WTC11 (cell line): ENCODE measurements at regions not wholly inside any gene's neighbourhood (a gene's known extent, or its start where the extent isn't known, plus 50 kb on each side); places are given as distances from the start of the nearest gene placed in this dataset.
A peak's percentile ranks its signal among the peaks of the same experiment; 100 is the strongest.

Source experiments
- ATAC-seq: fragments of 200-7000 bp; cut with Tn5 transposase; 2 replicates; pipeline ENCODE4 v1.10.0; 2021; ENCODE audit warnings: mild to moderate bottlenecking, moderate library complexity
- CTCF ChIA-PET: fragments of 300-600 bp; sonication (Branson Sonifier 250); formaldehyde crosslinking; loops from one replicate; lab custom pipeline; 2021; ENCODE audit warnings: antibody characterized with exemption; lab: Charles Lee
- POLR2A ChIA-PET: fragments of 350-600 bp; sonication (Branson Sonifier 250); formaldehyde crosslinking; loops from one replicate; lab custom pipeline; 2021; ENCODE audit warnings: antibody characterized with exemption; lab: Charles Lee
- DNase-seq: peaks from one replicate; pipeline ENCODE4 v3.0.0; 2021; ENCODE audit warnings: low spot score
- H3K27ac Mint-ChIP-seq: 2 replicates; pipeline ENCODE4 v1.8.0; 2021; ENCODE audit warnings: mixed read lengths
- H3K27me3 Mint-ChIP-seq: 2 replicates; pipeline ENCODE4 v1.8.0; 2021; ENCODE audit warnings: low read depth, mild to moderate bottlenecking, moderate library complexity, mixed read lengths
- H3K36me3 Mint-ChIP-seq: 2 replicates; pipeline ENCODE4 v1.8.0; 2021; ENCODE audit warnings: mixed read lengths
- H3K4me1 Mint-ChIP-seq: 2 replicates; pipeline ENCODE4 v1.8.0; 2022; ENCODE audit warnings: mixed read lengths
- H3K4me3 Mint-ChIP-seq: 2 replicates; pipeline ENCODE4 v1.8.0; 2021; ENCODE audit warnings: mild to moderate bottlenecking, moderate library complexity, mixed read lengths
- H3K9me3 Mint-ChIP-seq: 2 replicates; pipeline ENCODE4 v1.8.0; 2021; ENCODE audit warnings: mixed read lengths
- CREB1 ChIP-seq: sonication (generic); formaldehyde crosslinking; IDR thresholded peaks from 2 replicates; pipeline ENCODE4 v1.8.0; 2023; ENCODE audit warnings: mild to moderate bottlenecking, missing genetic modification reagents
- EMX1 ChIP-seq: fragments of 250-450 bp; sonication (Bioruptor Pico); IDR thresholded peaks from 2 replicates; pipeline ENCODE4 v1.8.0; 2021; ENCODE audit warnings: mild to moderate bottlenecking
- ESRRA ChIP-seq: sonication (generic); formaldehyde crosslinking; IDR thresholded peaks from 2 replicates; pipeline ENCODE4 v1.8.1; 2022; ENCODE audit warnings: mild to moderate bottlenecking, missing genetic modification reagents, borderline replicate concordance
- IRF2 ChIP-seq: sonication (generic); formaldehyde crosslinking; IDR thresholded peaks from 2 replicates; pipeline ENCODE4 v1.8.0; 2022; ENCODE audit warnings: low read depth, missing genetic modification reagents, borderline replicate concordance
- JAZF1 ChIP-seq: fragments of 250-450 bp; sonication (Bioruptor Pico); IDR thresholded peaks from 2 replicates; pipeline ENCODE4 v1.9.0; 2021; ENCODE audit warnings: moderate library complexity, mild to moderate bottlenecking, inconsistent platforms
- NFATC4 ChIP-seq: fragments of 250-450 bp; sonication (Bioruptor Pico); IDR thresholded peaks from 2 replicates; pipeline ENCODE4 v1.9.0; 2021; ENCODE audit warnings: mild to moderate bottlenecking
- NFE2L1 ChIP-seq: sonication (generic); formaldehyde crosslinking; IDR thresholded peaks from 2 replicates; pipeline ENCODE4 v1.8.1; 2023; ENCODE audit warnings: missing genetic modification reagents
- NFYB ChIP-seq: sonication (generic); formaldehyde crosslinking; conservative IDR thresholded peaks from 2 replicates; pipeline ENCODE4 v1.8.0; 2022; ENCODE audit warnings: low read depth, missing genetic modification reagents
- NR2C2 ChIP-seq: sonication (generic); formaldehyde crosslinking; IDR thresholded peaks from 2 replicates; pipeline ENCODE4 v1.8.0; 2022; ENCODE audit warnings: mild to moderate bottlenecking, missing genetic modification reagents
- ZBTB21 ChIP-seq: sonication (generic); formaldehyde crosslinking; IDR thresholded peaks from 2 replicates; pipeline ENCODE4 v1.8.1; 2023; ENCODE audit warnings: mild to moderate bottlenecking, missing genetic modification reagents, borderline replicate concordance
- ZNF317 ChIP-seq: sonication (generic); formaldehyde crosslinking; IDR thresholded peaks from 2 replicates; pipeline ENCODE4 v1.8.1; 2023; ENCODE audit warnings: low read depth, mild to moderate bottlenecking, moderate library complexity, missing genetic modification reagents, borderline replicate concordance
- TF ChIP-seq, protein P1 (sequence below): sonication (generic); formaldehyde crosslinking; IDR thresholded peaks from 2 replicates; pipeline ENCODE4 v1.8.1; 2023; ENCODE audit warnings: mild to moderate bottlenecking, moderate library complexity, missing genetic modification reagents
- TF ChIP-seq, protein P2 (sequence below): fragments of 250-450 bp; sonication (Bioruptor Pico); IDR thresholded peaks from 2 replicates; pipeline ENCODE4 v1.9.0; 2021; ENCODE audit warnings: moderate library complexity, mild to moderate bottlenecking, inconsistent platforms, borderline replicate concordance
- TF ChIP-seq, protein P3 (sequence below): sonication (generic); formaldehyde crosslinking; IDR thresholded peaks from 2 replicates; pipeline ENCODE4 v1.8.0; 2022; ENCODE audit warnings: mild to moderate bottlenecking, missing genetic modification reagents
- TF ChIP-seq, protein P4 (sequence below): fragments of 250-450 bp; sonication (Bioruptor Pico); IDR thresholded peaks from 2 replicates; pipeline ENCODE4 v2.1.2; 2022; ENCODE audit warnings: mild to moderate bottlenecking, moderate library complexity
- TF ChIP-seq, protein P5 (sequence below): fragments of 200-600 bp; IDR thresholded peaks from 2 replicates; pipeline ENCODE4 v1.8.0; 2022; ENCODE audit warnings: antibody characterized with exemption
- TF ChIP-seq, protein P6 (sequence below): sonication (generic); formaldehyde crosslinking; IDR thresholded peaks from 2 replicates; pipeline ENCODE4 v1.8.1; 2022; ENCODE audit warnings: low read depth, missing genetic modification reagents, borderline replicate concordance

DNA sequence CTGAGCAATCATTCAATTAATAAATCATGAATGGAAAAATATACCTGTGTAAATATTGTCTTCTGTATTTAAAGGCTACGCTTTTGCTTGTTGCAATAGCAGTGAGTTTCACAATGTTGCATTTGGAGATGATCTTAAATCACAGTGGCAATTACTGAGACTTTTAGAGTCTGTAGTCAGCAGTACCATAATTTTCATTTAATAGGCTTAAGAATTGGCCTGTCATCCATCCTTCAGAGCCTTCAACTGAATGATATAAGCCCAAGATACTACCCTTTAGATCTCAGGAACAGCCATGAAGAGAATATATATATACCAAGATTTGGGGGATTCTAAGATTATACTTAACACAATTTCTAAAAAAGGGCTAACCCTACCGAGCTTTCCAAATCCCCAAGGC lies 458.1 kb downstream of the GBE1 start:
- Mint-ChIP-seq H3K4me1 (no peaks in the 10 kb centered on the region), H3K36me3 (no peaks in the 10 kb centered on the region), H3K9me3 (no peaks in the 10 kb centered on the region), H3K4me3 (no peak overlapping the region), H3K27me3 (no peaks in the 10 kb centered on the region), H3K27ac (no peak overlapping the region)
- ChIA-PET POLR2A (no interaction called here), CTCF (interaction anchor here (2.1 kb wide), 1 partner anchor 50 kb away, joined by 6 read pairs; no protein-coding TSS in a partner anchor)
- DNase-seq = no peak
- TF ChIP-seq, protein P1, sequence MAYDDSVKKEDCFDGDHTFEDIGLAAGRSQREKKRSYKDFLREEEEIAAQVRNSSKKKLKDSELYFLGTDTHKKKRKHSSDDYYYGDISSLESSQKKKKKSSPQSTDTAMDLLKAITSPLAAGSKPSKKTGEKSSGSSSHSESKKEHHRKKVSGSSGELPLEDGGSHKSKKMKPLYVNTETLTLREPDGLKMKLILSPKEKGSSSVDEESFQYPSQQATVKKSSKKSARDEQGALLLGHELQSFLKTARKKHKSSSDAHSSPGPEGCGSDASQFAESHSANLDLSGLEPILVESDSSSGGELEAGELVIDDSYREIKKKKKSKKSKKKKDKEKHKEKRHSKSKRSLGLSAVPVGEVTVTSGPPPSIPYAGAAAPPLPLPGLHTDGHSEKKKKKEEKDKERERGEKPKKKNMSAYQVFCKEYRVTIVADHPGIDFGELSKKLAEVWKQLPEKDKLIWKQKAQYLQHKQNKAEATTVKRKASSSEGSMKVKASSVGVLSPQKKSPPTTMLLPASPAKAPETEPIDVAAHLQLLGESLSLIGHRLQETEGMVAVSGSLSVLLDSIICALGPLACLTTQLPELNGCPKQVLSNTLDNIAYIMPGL (CRISPR knock-in tag) = no peak
- TF ChIP-seq, protein P2, sequence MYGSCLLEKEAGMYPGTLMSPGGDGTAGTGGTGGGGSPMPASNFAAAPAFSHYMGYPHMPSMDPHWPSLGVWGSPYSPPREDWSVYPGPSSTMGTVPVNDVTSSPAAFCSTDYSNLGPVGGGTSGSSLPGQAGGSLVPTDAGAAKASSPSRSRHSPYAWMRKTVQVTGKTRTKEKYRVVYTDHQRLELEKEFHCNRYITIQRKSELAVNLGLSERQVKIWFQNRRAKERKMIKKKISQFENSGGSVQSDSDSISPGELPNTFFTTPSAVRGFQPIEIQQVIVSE (CRISPR knock-in tag) = no peak
- TF ChIP-seq JAZF1 (no peak), ZNF317 (CRISPR knock-in tag) (no peak), CREB1 (CRISPR knock-in tag) (no peak), NFATC4 (no peak), IRF2 (no peak), EMX1 (CRISPR knock-in tag) (no peak), ESRRA (no peak), ZBTB21 (CRISPR knock-in tag) (no peak), NFYB (CRISPR knock-in tag) (no peak)
- TF ChIP-seq, protein P3, sequence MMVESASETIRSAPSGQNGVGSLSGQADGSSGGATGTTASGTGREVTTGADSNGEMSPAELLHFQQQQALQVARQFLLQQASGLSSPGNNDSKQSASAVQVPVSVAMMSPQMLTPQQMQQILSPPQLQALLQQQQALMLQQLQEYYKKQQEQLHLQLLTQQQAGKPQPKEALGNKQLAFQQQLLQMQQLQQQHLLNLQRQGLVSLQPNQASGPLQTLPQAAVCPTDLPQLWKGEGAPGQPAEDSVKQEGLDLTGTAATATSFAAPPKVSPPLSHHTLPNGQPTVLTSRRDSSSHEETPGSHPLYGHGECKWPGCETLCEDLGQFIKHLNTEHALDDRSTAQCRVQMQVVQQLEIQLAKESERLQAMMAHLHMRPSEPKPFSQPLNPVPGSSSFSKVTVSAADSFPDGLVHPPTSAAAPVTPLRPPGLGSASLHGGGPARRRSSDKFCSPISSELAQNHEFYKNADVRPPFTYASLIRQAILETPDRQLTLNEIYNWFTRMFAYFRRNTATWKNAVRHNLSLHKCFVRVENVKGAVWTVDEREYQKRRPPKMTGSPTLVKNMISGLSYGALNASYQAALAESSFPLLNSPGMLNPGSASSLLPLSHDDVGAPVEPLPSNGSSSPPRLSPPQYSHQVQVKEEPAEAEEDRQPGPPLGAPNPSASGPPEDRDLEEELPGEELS = no peak
- no peak for ATAC-seq

DNA sequence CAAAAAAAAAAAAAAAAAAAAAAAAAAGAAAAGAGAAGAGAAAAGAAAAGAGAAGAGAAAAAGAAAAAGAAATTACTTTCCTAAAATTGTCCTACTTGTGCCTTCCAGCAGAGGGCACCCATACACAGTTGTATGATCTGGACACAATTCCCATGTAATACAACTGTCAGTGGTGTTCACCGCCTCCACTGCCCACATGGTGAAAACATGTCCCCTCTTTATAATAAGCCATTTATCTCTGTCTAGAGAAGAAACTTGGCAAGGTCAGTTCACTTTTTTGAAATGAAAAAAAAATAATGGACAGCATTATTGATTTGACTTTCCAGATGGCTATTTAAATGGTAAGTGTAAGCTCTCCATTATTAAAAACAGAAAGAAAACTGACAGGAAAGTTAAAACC lies 459.4 kb downstream of the GBE1 start:
- DNase-seq = peak; percentile 18
- CTCF ChIA-PET = interaction anchor here (0.6 to 2.1 kb wide), 12 partner anchors 10 to 233 kb away, joined by 3 to 6 read pairs (median 4); no protein-coding TSS in a partner anchor
- Mint-ChIP-seq H3K4me3 (no peak overlapping the region), H3K36me3 (no peaks in the 10 kb centered on the region)
- TF ChIP-seq, protein P4, sequence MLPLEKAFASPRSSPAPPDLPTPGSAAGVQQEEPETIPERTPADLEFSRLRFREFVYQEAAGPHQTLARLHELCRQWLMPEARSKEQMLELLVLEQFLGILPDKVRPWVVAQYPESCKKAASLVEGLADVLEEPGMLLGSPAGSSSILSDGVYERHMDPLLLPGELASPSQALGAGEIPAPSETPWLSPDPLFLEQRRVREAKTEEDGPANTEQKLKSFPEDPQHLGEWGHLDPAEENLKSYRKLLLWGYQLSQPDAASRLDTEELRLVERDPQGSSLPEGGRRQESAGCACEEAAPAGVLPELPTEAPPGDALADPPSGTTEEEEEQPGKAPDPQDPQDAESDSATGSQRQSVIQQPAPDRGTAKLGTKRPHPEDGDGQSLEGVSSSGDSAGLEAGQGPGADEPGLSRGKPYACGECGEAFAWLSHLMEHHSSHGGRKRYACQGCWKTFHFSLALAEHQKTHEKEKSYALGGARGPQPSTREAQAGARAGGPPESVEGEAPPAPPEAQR (CRISPR knock-in tag) = no peak
- TF ChIP-seq, protein P5, sequence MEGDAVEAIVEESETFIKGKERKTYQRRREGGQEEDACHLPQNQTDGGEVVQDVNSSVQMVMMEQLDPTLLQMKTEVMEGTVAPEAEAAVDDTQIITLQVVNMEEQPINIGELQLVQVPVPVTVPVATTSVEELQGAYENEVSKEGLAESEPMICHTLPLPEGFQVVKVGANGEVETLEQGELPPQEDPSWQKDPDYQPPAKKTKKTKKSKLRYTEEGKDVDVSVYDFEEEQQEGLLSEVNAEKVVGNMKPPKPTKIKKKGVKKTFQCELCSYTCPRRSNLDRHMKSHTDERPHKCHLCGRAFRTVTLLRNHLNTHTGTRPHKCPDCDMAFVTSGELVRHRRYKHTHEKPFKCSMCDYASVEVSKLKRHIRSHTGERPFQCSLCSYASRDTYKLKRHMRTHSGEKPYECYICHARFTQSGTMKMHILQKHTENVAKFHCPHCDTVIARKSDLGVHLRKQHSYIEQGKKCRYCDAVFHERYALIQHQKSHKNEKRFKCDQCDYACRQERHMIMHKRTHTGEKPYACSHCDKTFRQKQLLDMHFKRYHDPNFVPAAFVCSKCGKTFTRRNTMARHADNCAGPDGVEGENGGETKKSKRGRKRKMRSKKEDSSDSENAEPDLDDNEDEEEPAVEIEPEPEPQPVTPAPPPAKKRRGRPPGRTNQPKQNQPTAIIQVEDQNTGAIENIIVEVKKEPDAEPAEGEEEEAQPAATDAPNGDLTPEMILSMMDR = peak; percentile 29; the same call in 1 of the 2 replicates
- TF ChIP-seq, all 79 proteins: peak for 1
- H3K27ac Mint-ChIP-seq = no peak overlapping the region
- ATAC-seq = peak; percentile 78
- no peaks in the 10 kb centered on the region for H3K9me3 Mint-ChIP-seq
- no peaks in the 10 kb centered on the region for H3K27me3 Mint-ChIP-seq
- H3K4me1 Mint-ChIP-seq = no peaks in the 10 kb centered on the region
- POLR2A ChIA-PET = interaction anchor here (0.7 kb wide), 1 partner anchor 188 kb away, joined by 4 read pairs; no protein-coding TSS in a partner anchor

DNA sequence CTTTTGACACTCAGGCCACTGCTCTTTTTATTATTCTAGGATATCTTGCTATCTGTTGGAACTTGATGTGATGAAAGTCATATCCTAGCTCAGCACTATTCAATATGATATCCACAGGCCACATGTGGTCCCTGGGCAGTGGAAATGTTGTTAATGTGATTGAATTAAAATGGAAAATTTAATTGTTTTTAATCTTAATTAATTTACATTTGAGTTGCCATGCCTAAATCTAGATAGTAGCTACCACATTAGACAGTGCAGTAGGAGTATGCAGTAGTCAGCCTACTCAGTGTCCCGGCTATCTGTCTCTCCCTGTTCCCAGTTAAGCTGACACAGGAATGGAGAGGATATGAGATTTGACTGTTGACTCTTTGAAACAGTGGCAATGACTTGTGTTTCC lies 460.2 kb downstream of the GBE1 start:
- Mint-ChIP-seq H3K9me3 (no peaks in the 10 kb centered on the region), H3K27me3 (no peaks in the 10 kb centered on the region), H3K4me3 (no peak overlapping the region), H3K4me1 (no peaks in the 10 kb centered on the region), H3K27ac (no peak overlapping the region), H3K36me3 (no peaks in the 10 kb centered on the region)
- TF ChIP-seq, protein P6, sequence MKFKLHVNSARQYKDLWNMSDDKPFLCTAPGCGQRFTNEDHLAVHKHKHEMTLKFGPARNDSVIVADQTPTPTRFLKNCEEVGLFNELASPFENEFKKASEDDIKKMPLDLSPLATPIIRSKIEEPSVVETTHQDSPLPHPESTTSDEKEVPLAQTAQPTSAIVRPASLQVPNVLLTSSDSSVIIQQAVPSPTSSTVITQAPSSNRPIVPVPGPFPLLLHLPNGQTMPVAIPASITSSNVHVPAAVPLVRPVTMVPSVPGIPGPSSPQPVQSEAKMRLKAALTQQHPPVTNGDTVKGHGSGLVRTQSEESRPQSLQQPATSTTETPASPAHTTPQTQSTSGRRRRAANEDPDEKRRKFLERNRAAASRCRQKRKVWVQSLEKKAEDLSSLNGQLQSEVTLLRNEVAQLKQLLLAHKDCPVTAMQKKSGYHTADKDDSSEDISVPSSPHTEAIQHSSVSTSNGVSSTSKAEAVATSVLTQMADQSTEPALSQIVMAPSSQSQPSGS (CRISPR knock-in tag) = no peak
- TF ChIP-seq NFE2L1 (no peak), NR2C2 (CRISPR knock-in tag) (no peak)
- ATAC-seq (no peak), DNase-seq (no peak)
- POLR2A ChIA-PET = interaction anchor here (0.7 kb wide), 1 partner anchor 189 kb away, joined by 4 read pairs; no protein-coding TSS in a partner anchor
- CTCF ChIA-PET = interaction anchor here (0.7 to 1.7 kb wide), 6 partner anchors 12 to 63 kb away, joined by 3 to 5 read pairs (median 4); no protein-coding TSS in a partner anchor
